PC-9 (cell line): ENCODE measurements at regions not wholly inside any gene's neighbourhood (a gene's known extent, or its start where the extent isn't known, plus 50 kb on each side); places are given as distances from the start of the nearest gene placed in this dataset.

ENCODE experiments used
- BruUV-seq: library from RNA; stranded (reverse); fragments of 400-500 nt; replicated peaks from 2 replicates; lab custom pipeline; 2021; lab: Mats Ljungman, UMichigan
- CTCF ChIA-PET: fragments of 300-600 bp; sonication (Branson Sonifier 250); formaldehyde crosslinking; loops from one replicate; lab custom pipeline; 2022; ENCODE audit warnings: antibody characterized with exemption; lab: Charles Lee
- POLR2A ChIA-PET: fragments of 300-600 bp; sonication (Branson Sonifier 250); formaldehyde crosslinking; loops from one replicate; lab custom pipeline; 2022; ENCODE audit warnings: antibody characterized with exemption; ENCODE audit not compliant: unreplicated experiment; lab: Charles Lee
- DNase-seq, 2 experiments: peaks; one replicate each; pipeline versions ENCODE4 v3.0.0 to v3.0.0-alpha.2; 2015 to 2022; ENCODE audit warnings: mixed read lengths in 1 of 2
- H2AFZ ChIP-seq: fragments of 200-600 bp; sonication (generic); 2 replicates; pipeline ENCODE4 v1.8.1; 2017; ENCODE audit warnings: antibody characterized with exemption
- H3F3A ChIP-seq: fragments of 200-600 bp; sonication (generic); 2 replicates; pipeline ENCODE4 v1.8.1; 2017; ENCODE audit warnings: antibody characterized with exemption, mild to moderate bottlenecking, low read depth; ENCODE audit not compliant: insufficient read depth
- H3K27ac ChIP-seq: fragments of 200-600 bp; sonication (generic); 2 replicates; pipeline ENCODE4 v1.6.1; 2016; ENCODE audit warnings: mixed run types
- H3K27me3 ChIP-seq: fragments of 200-600 bp; sonication (generic); 2 replicates; pipeline ENCODE4 v1.6.1; 2016; ENCODE audit warnings: low read depth, mixed run types; ENCODE audit not compliant: insufficient read depth
- H3K36me3 ChIP-seq: fragments of 200-600 bp; sonication (generic); 2 replicates; pipeline ENCODE4 v1.6.1; 2016; ENCODE audit warnings: low read depth, mixed run types
- H3K4me1 ChIP-seq: fragments of 200-600 bp; sonication (generic); replicated peaks from 2 replicates; pipeline ENCODE4 v1.6.1; 2016; ENCODE audit warnings: mixed run types; ENCODE audit not compliant: insufficient read depth
- H3K4me2 ChIP-seq: fragments of 200-600 bp; sonication (generic); 2 replicates; pipeline ENCODE4 v1.6.1; 2017; ENCODE audit warnings: mixed run types
- H3K4me3 ChIP-seq: fragments of 200-600 bp; sonication (generic); 2 replicates; pipeline ENCODE4 v1.6.1; 2016; ENCODE audit warnings: mixed run types
- H3K79me2 ChIP-seq: fragments of 200-600 bp; sonication (generic); 2 replicates; pipeline ENCODE4 v1.6.1; 2017; ENCODE audit warnings: low read depth, mixed run types
- H3K9me2 ChIP-seq: fragments of 200-600 bp; sonication (generic); 2 replicates; pipeline ENCODE4 v1.8.1; 2017; ENCODE audit warnings: mild to moderate bottlenecking; ENCODE audit not compliant: insufficient read depth
- H3K9me3 ChIP-seq: fragments of 200-600 bp; sonication (generic); 2 replicates; pipeline ENCODE4 v1.8.1; 2016; ENCODE audit warnings: low read depth; ENCODE audit not compliant: insufficient read depth
- H4K20me1 ChIP-seq: fragments of 200-600 bp; sonication (generic); 2 replicates; pipeline ENCODE4 v1.8.1; 2017; ENCODE audit not compliant: insufficient read depth
- CTCF ChIP-seq: fragments of 200-600 bp; sonication (generic); conservative IDR thresholded peaks from 2 replicates; pipeline ENCODE4 v1.6.1; 2017; ENCODE audit warnings: mixed run types, antibody characterized with exemption, mild to moderate bottlenecking, moderate library complexity
- EZH2 ChIP-seq: fragments of 200-600 bp; sonication (generic); IDR thresholded peaks from 2 replicates; pipeline ENCODE4 v1.8.0; 2017; ENCODE audit warnings: antibody characterized with exemption, low read depth
- intact Hi-C: fragments of 100-400 bp; cut with micrococcal nuclease; formaldehyde crosslinking; loops from one replicate; pipeline ENCODE4 v1.10.0; 2022; ENCODE audit not compliant: unreplicated experiment

- ChIA-PET POLR2A (no interaction called here), CTCF (no interaction called here)
- intact Hi-C loops: loop anchor here (5.0 kb wide), 1 partner anchor 37 kb away; no protein-coding TSS in a partner anchor
- Histone ChIP-seq H3K27me3 (no peaks in the 10 kb centered on the region), H3K4me2 (no peak overlapping the region), H3K4me1 (peaks cover 36% of the 10 kb centered on the region), H3K9me2 (no peaks in the 10 kb centered on the region), H3K4me3 (no peak overlapping the region), H4K20me1 (no peaks in the 10 kb centered on the region), H3F3A (peaks cover 4% of the 10 kb centered on the region; the same call in 1 of the 2 replicates), H3K9me3 (no peaks in the 10 kb centered on the region), H3K79me2 (no peaks in the 10 kb centered on the region), H3K36me3 (no peaks in the 10 kb centered on the region), H3K27ac (peak overlapping the region; percentile 50), H2AFZ (no peak overlapping the region)
- no TSS peak for BruUV-seq
- TF ChIP-seq EZH2: no peak
- no peak for TF ChIP-seq CTCF
- DNase-seq: no peak
Observed at GRCh38 chr13:44270150-44270549, 103.5 kb upstream of the SERP2 start.

- no peaks in the 10 kb centered on the region for H3K9me2 ChIP-seq
- ChIA-PET CTCF (no interaction called here), POLR2A (no interaction called here)
- peaks cover 36% of the 10 kb centered on the region for H3K4me1 ChIP-seq
- peaks cover 4% of the 10 kb centered on the region; the same call in 1 of the 2 replicates for H3F3A ChIP-seq
- no peaks in the 10 kb centered on the region for H3K9me3 ChIP-seq
- DNase-seq: peak in 1 of 2 experiments; percentile 40
- no peaks in the 10 kb centered on the region for H3K36me3 ChIP-seq
- intact Hi-C loops: loop anchor here (5.0 kb wide), 1 partner anchor 36 kb away; no protein-coding TSS in a partner anchor
- H3K27ac ChIP-seq: peak overlapping the region; percentile 50
- H3K79me2 ChIP-seq: no peaks in the 10 kb centered on the region
- H3K4me3 ChIP-seq: no peak overlapping the region
- TF ChIP-seq EZH2 (no peak), CTCF (no peak)
- no TSS peak for BruUV-seq
- 0 out of 2 replicates have a peak overlapping the region, but pooled peaks have one; percentile 17 for H2AFZ ChIP-seq
- H3K27me3 ChIP-seq: no peaks in the 10 kb centered on the region
- H4K20me1 ChIP-seq: no peaks in the 10 kb centered on the region
- H3K4me2 ChIP-seq: peak overlapping the region; percentile 0; the same call in 1 of the 2 replicates
Observed at GRCh38 chr13:44271031-44271455, 102.6 kb upstream of the SERP2 start.

GRCh38 chr13:44271473-44271872 is 102.2 kb upstream of the SERP2 start:
- no peaks in the 10 kb centered on the region for H3K9me2 ChIP-seq
- CTCF ChIA-PET: no interaction called here

More at GRCh38 chr13:44271473-44271872, 102.2 kb upstream of the SERP2 start:
- intact Hi-C loops: loop anchor here (5.0 kb wide), 1 partner anchor 36 kb away; no protein-coding TSS in a partner anchor
- BruUV-seq: no TSS peak
- TF ChIP-seq CTCF (no peak), EZH2 (no peak)
- POLR2A ChIA-PET: no interaction called here
- Histone ChIP-seq H3F3A (peaks cover 4% of the 10 kb centered on the region; the same call in 1 of the 2 replicates), H2AFZ (0 out of 2 replicates have a peak overlapping the region, but pooled peaks have one; percentile 17), H3K27me3 (no peaks in the 10 kb centered on the region), H3K9me3 (no peaks in the 10 kb centered on the region), H4K20me1 (no peaks in the 10 kb centered on the region), H3K79me2 (no peaks in the 10 kb centered on the region), H3K27ac (peak overlapping the region; percentile 50), H3K4me2 (no peak overlapping the region; the same call in 1 of the 2 replicates), H3K4me1 (peaks cover 36% of the 10 kb centered on the region), H3K4me3 (no peak overlapping the region), H3K36me3 (no peaks in the 10 kb centered on the region)
- DNase-seq: no peak
